NT2/D1 (cell line): ENCODE measurements at regions not wholly inside any gene's neighbourhood (a gene's known extent, or its start where the extent isn't known, plus 50 kb on each side); places are given as distances from the start of the nearest gene placed in this dataset.

Experiments used
- SUZ12 ChIP-seq: IDR thresholded peaks from 2 replicates; pipeline ENCODE4 v1.6.1; 2011; ENCODE audit not compliant: insufficient read length, insufficient read depth; ENCODE audit errors: extremely low read depth
- YY1 ChIP-seq: IDR thresholded peaks from 2 replicates; pipeline ENCODE4 v1.6.1; 2011; ENCODE audit not compliant: insufficient read length, insufficient read depth
- ZNF274 ChIP-seq: IDR thresholded peaks from 2 replicates; pipeline ENCODE4 v1.6.1; 2011; ENCODE audit warnings: mild to moderate bottlenecking, low read depth, low read length

GRCh38 chr1:201683397-201683796 lies 144.5 kb downstream of the NAV1 start:
- TF ChIP-seq YY1, result no peak
- TF ChIP-seq SUZ12, result no peak
- no peak for TF ChIP-seq ZNF274
